CD4-positive, alpha-beta memory T cell (primary cell): ENCODE measurements at regions not wholly inside any gene's neighbourhood (a gene's known extent, or its start where the extent isn't known, plus 50 kb on each side); places are given as distances from the start of the nearest gene placed in this dataset.

Source experiments
- CTCF ChIA-PET: fragments of 350-600 bp; sonication (Branson Sonifier 250); formaldehyde crosslinking; loops from one replicate; lab custom pipeline; 2021; ENCODE audit warnings: inconsistent platforms; ENCODE audit not compliant: partially characterized antibody; lab: Charles Lee
- POLR2A ChIA-PET: fragments of 350-600 bp; sonication (Branson Sonifier 250); formaldehyde crosslinking; loops from one replicate; lab custom pipeline; 2021; ENCODE audit not compliant: partially characterized antibody; lab: Charles Lee
- DNase-seq, 5 donors: peaks; one replicate each; pipeline versions ENCODE4 v3.0.0 to v3.0.0-alpha.2; 2020 to 2022; ENCODE audit warnings: mixed read lengths in 1 of 5
- H3K27ac ChIP-seq: one replicate; pipeline ENCODE4 v1.7.0; 2013; ENCODE audit warnings: low read depth, low read length
- H3K27me3 ChIP-seq: 2 replicates; pipeline ENCODE4 v1.7.0; 2013; ENCODE audit warnings: mild to moderate bottlenecking, low read length, moderate library complexity; ENCODE audit not compliant: insufficient read depth
- H3K36me3 ChIP-seq: 2 replicates; pipeline ENCODE4 v1.7.0; 2013; ENCODE audit warnings: mild to moderate bottlenecking, low read length, moderate library complexity; ENCODE audit not compliant: insufficient read depth
- H3K4me1 ChIP-seq: 2 replicates; pipeline ENCODE4 v1.7.0; 2013; ENCODE audit warnings: mild to moderate bottlenecking, low read length, moderate library complexity; ENCODE audit not compliant: insufficient read depth
- H3K4me3 ChIP-seq, 2 donors: one replicate each; pipeline ENCODE4 v1.7.0; 2013; ENCODE audit warnings: low read length in 2 of 2, mild to moderate bottlenecking in 1 of 2
- H3K9me3 ChIP-seq, 2 donors: one replicate each; pipeline ENCODE4 v1.7.0; 2013; ENCODE audit warnings: low read length in 2 of 2, control low read depth in 1 of 2; ENCODE audit not compliant: control insufficient read depth in 1 of 2
- H3K27ac Mint-ChIP-seq, 7 donors: one replicate each; pipeline ENCODE4 v1.8.0; 2020 to 2021; ENCODE audit warnings: mixed read lengths in 7 of 7, mild to moderate bottlenecking in 6 of 7, inconsistent platforms in 3 of 7, moderate library complexity in 3 of 7
- H3K27me3 Mint-ChIP-seq, 2 donors: one replicate each; pipeline ENCODE4 v1.8.0; 2020 to 2021; ENCODE audit warnings: mixed read lengths in 2 of 2
- H3K36me3 Mint-ChIP-seq, 2 donors: one replicate each; pipeline ENCODE4 v1.8.0; 2020 to 2021; ENCODE audit warnings: mixed read lengths in 2 of 2, inconsistent platforms in 1 of 2, mild to moderate bottlenecking in 1 of 2
- H3K4me1 Mint-ChIP-seq, 4 donors: one replicate each; pipeline ENCODE4 v1.8.0; 2020 to 2021; ENCODE audit warnings: mixed read lengths in 4 of 4, mild to moderate bottlenecking in 1 of 4
- H3K4me3 Mint-ChIP-seq, 8 donors: one replicate each; pipeline ENCODE4 v1.8.0; 2020 to 2021; ENCODE audit warnings: mixed read lengths in 8 of 8, mild to moderate bottlenecking in 7 of 8, moderate library complexity in 6 of 8, inconsistent platforms in 3 of 8
- H3K9me3 Mint-ChIP-seq, 8 donors: one replicate each; pipeline ENCODE4 v1.8.0; 2020 to 2021; ENCODE audit warnings: mixed read lengths in 8 of 8, mild to moderate bottlenecking in 5 of 8, inconsistent platforms in 3 of 8, moderate library complexity in 1 of 8
- intact Hi-C: fragments of 100-400 bp; cut with micrococcal nuclease; formaldehyde crosslinking; loops from one replicate; pipeline ENCODE4 v1.15.1; 2023

- H3K27me3 Mint-ChIP-seq, result no peaks in the 10 kb centered on the region
- Histone ChIP-seq H3K27me3 (no peaks in the 10 kb centered on the region), H3K9me3 (no peaks in the 10 kb centered on the region), H3K4me1 (no peaks in the 10 kb centered on the region), H3K36me3 (no peaks in the 10 kb centered on the region), H3K4me3 (no peak overlapping the region), H3K27ac (no peak overlapping the region)
- ChIA-PET CTCF (interaction anchor here (0.9 to 8.1 kb wide), 3 partner anchors 11 to 31 kb away, joined by 3 to 52 read pairs (median 3); no protein-coding TSS in a partner anchor), POLR2A (interaction anchor here (1.4 kb wide), 1 partner anchor 20 kb away, joined by 7 read pairs; no protein-coding TSS in a partner anchor)
- peaks cover 0 to 3% of the 10 kb centered on the region in 2 donors for H3K36me3 Mint-ChIP-seq
- H3K27ac Mint-ChIP-seq, result peak overlapping the region in 2 of 7 donors; percentile 60 to 64
- intact Hi-C loops, result no loop called here
- H3K4me3 Mint-ChIP-seq, result no peak overlapping the region
- H3K9me3 Mint-ChIP-seq, result peaks cover 0 to 2% (median 0%) of the 10 kb centered on the region in 8 donors
- no peaks in the 10 kb centered on the region for H3K4me1 Mint-ChIP-seq
- DNase-seq, result no peak
These were observed 961.2 kb downstream of the TMEM121 start for GRCh38 chr14:106487600-106487999.

GRCh38 chr14:106488291-106488690, 961.9 kb downstream of the TMEM121 start:
- Mint-ChIP-seq H3K4me3 (no peak overlapping the region), H3K4me1 (no peaks in the 10 kb centered on the region), H3K27me3 (no peaks in the 10 kb centered on the region), H3K36me3 (peaks cover 0 to 3% of the 10 kb centered on the region in 2 donors), H3K9me3 (peaks cover 0 to 2% (median 0%) of the 10 kb centered on the region in 8 donors), H3K27ac (no peak overlapping the region)
- no peak overlapping the region for H3K4me3 ChIP-seq
- no peaks in the 10 kb centered on the region for H3K27me3 ChIP-seq
- CTCF ChIA-PET, result interaction anchor here (0.9 to 8.1 kb wide), 4 partner anchors 10 to 30 kb away, joined by 3 to 52 read pairs (median 3); no protein-coding TSS in a partner anchor
- DNase-seq, result no peak
- H3K27ac ChIP-seq, result no peak overlapping the region
- H3K36me3 ChIP-seq, result no peaks in the 10 kb centered on the region
- POLR2A ChIA-PET, result interaction anchor here (1.4 kb wide), 1 partner anchor 19 kb away, joined by 7 read pairs; no protein-coding TSS in a partner anchor
- no peaks in the 10 kb centered on the region for H3K4me1 ChIP-seq
- H3K9me3 ChIP-seq, result no peaks in the 10 kb centered on the region
- intact Hi-C loops, result no loop called here

GRCh38 chr14:106489112-106489881, 962.9 kb downstream of the TMEM121 start:
- H3K27ac Mint-ChIP-seq, result peak overlapping the region in 1 of 7 donors; percentile 61
- Histone ChIP-seq H3K9me3 (no peaks in the 10 kb centered on the region), H3K36me3 (no peaks in the 10 kb centered on the region), H3K27me3 (no peaks in the 10 kb centered on the region), H3K27ac (no peak overlapping the region), H3K4me3 (no peak overlapping the region), H3K4me1 (no peaks in the 10 kb centered on the region)
- intact Hi-C loops, result no loop called here
- peaks cover 4 to 5% (median 4%) of the 10 kb centered on the region in 4 donors for H3K4me1 Mint-ChIP-seq
- no peaks in the 10 kb centered on the region for H3K27me3 Mint-ChIP-seq
- H3K9me3 Mint-ChIP-seq, result peaks cover 0 to 2% (median 0%) of the 10 kb centered on the region in 8 donors
- H3K36me3 Mint-ChIP-seq, result peaks cover 0 to 3% of the 10 kb centered on the region in 2 donors
- H3K4me3 Mint-ChIP-seq, result no peak overlapping the region
- ChIA-PET CTCF (interaction anchor here (1.1 to 8.1 kb wide), 5 partner anchors 11 to 45 kb away, joined by 3 to 52 read pairs (median 4); no protein-coding TSS in a partner anchor), POLR2A (no interaction called here)
- no peak for DNase-seq

GRCh38 chr14:106490442-106490841, 964.1 kb downstream of the TMEM121 start:
- Histone ChIP-seq H3K27me3 (no peaks in the 10 kb centered on the region), H3K4me1 (no peaks in the 10 kb centered on the region), H3K27ac (no peak overlapping the region), H3K9me3 (no peaks in the 10 kb centered on the region), H3K4me3 (no peak overlapping the region), H3K36me3 (no peaks in the 10 kb centered on the region)
- peaks cover 7 to 11% (median 9%) of the 10 kb centered on the region in 4 donors for H3K4me1 Mint-ChIP-seq
- H3K36me3 Mint-ChIP-seq, result peaks cover 0 to 3% of the 10 kb centered on the region in 2 donors
- peaks cover 0 to 2% (median 0%) of the 10 kb centered on the region in 8 donors for H3K9me3 Mint-ChIP-seq
- H3K4me3 Mint-ChIP-seq, result no peak overlapping the region
- intact Hi-C loops, result no loop called here
- H3K27ac Mint-ChIP-seq, result peak overlapping the region in 1 of 7 donors; percentile 10
- no peaks in the 10 kb centered on the region for H3K27me3 Mint-ChIP-seq
- POLR2A ChIA-PET, result interaction anchor here (2.3 kb wide), 1 partner anchor 20 kb away, joined by 7 read pairs; no protein-coding TSS in a partner anchor
- DNase-seq, result no peak
- CTCF ChIA-PET, result interaction anchor here (1.1 to 8.1 kb wide), 5 partner anchors 10 to 74 kb away, joined by 4 to 52 read pairs (median 6); no protein-coding TSS in a partner anchor

GRCh38 chr14:106491851-106492250, 965.5 kb downstream of the TMEM121 start:
- Mint-ChIP-seq H3K9me3 (peaks cover 0 to 2% (median 0%) of the 10 kb centered on the region in 8 donors), H3K27ac (no peak overlapping the region), H3K27me3 (no peaks in the 10 kb centered on the region), H3K4me3 (no peak overlapping the region), H3K4me1 (peaks cover 7 to 11% (median 10%) of the 10 kb centered on the region in 4 donors), H3K36me3 (peaks cover 0 to 3% of the 10 kb centered on the region in 2 donors)
- CTCF ChIA-PET, result interaction anchor here (0.8 to 8.1 kb wide), 4 partner anchors 16 to 39 kb away, joined by 3 to 52 read pairs (median 4); no protein-coding TSS in a partner anchor
- Histone ChIP-seq H3K4me3 (no peak overlapping the region), H3K4me1 (no peaks in the 10 kb centered on the region), H3K9me3 (no peaks in the 10 kb centered on the region), H3K27me3 (no peaks in the 10 kb centered on the region), H3K27ac (no peak overlapping the region), H3K36me3 (no peaks in the 10 kb centered on the region)
- DNase-seq, result no peak
- POLR2A ChIA-PET, result interaction anchor here (2.2 to 2.3 kb wide), 2 partner anchors 15 to 19 kb away, joined by 7 to 11 read pairs; no protein-coding TSS in a partner anchor
- intact Hi-C loops, result no loop called here

GRCh38 chr14:106493962-106494823, 967.8 kb downstream of the TMEM121 start:
- Mint-ChIP-seq H3K27me3 (no peaks in the 10 kb centered on the region), H3K36me3 (peaks cover 0 to 3% of the 10 kb centered on the region in 2 donors), H3K4me3 (peak overlapping the region; percentile 79 to 90 (median 84)), H3K4me1 (peaks cover 7 to 11% (median 10%) of the 10 kb centered on the region in 4 donors), H3K27ac (peak overlapping the region in 5 of 7 donors; percentile 5 to 87 (median 83)), H3K9me3 (peaks cover 0 to 2% (median 0%) of the 10 kb centered on the region in 8 donors)
- H3K4me3 ChIP-seq, result no peak overlapping the region
- ChIA-PET CTCF (interaction anchor here (0.8 to 8.1 kb wide), 6 partner anchors 9 to 35 kb away, joined by 3 to 52 read pairs (median 4); no protein-coding TSS in a partner anchor), POLR2A (interaction anchor here (1.8 kb wide), 1 partner anchor 13 kb away, joined by 9 read pairs; no protein-coding TSS in a partner anchor)
- H3K4me1 ChIP-seq, result no peaks in the 10 kb centered on the region
- DNase-seq, result no peak
- H3K9me3 ChIP-seq, result no peaks in the 10 kb centered on the region
- H3K36me3 ChIP-seq, result no peaks in the 10 kb centered on the region
- H3K27ac ChIP-seq, result no peak overlapping the region
- no peaks in the 10 kb centered on the region for H3K27me3 ChIP-seq
- intact Hi-C loops, result no loop called here
